ENCODE measurements at regions not wholly inside any gene's neighbourhood (a gene's known extent, or its start where the extent isn't known, plus 50 kb on each side); places are given as distances from the start of the nearest gene placed in this dataset.

GRCh38 chr18:30343090-30343489 is 699.5 kb downstream of the DSC3 start:
- no peak for TF ChIP-seq CTCF (tag by site-specific recombination; IDR thresholded peaks at IDR 0.05)
- no peak for TF ChIP-seq ZNF561 (tag by site-specific recombination; IDR thresholded peaks at IDR 0.05; ENCODE audit: borderline replicate concordance)
- TF ChIP-seq ZNF274 (IDR thresholded peaks at IDR 0.05; ENCODE audit: low read length): no peak
- TF ChIP-seq ZNF274 (tag by site-specific recombination; IDR thresholded peaks at IDR 0.05; ENCODE audit: borderline replicate concordance): no peak
- no peak for TF ChIP-seq KLF16 (tag by site-specific recombination; IDR thresholded peaks at IDR 0.05)
- TF ChIP-seq ZSCAN4 (tag by site-specific recombination; IDR thresholded peaks at IDR 0.05): no peak
- no peak for TF ChIP-seq SETDB1 (IDR thresholded peaks at IDR 0.05; ENCODE audit: insufficient read length, low read length)
